ENCODE measurements at regions not wholly inside any gene's neighbourhood (a gene's known extent, or its start where the extent isn't known, plus 50 kb on each side); places are given as distances from the start of the nearest gene placed in this dataset.

DNA sequence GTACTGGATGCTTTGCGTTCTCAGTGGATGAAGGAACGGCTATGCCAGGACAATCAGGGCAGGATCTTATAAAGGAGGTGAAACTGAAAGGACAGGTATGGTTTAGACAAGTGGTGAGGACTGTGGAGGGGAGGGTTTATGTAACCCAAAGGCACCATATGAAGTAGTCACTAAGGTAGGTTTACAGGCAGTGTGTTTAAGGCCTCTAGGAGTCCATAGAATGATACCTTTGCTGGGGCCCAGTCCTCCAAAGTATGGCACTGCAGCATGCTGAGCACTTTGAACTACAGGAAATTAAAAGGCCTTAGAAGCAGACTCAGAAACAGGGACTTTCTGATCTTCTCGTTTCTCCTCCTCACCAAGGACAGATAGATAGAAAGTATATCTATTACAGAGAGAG lies 304.7 kb upstream of the USP25 start:
- H3K4me3 ChIP-seq (ENCODE audit: low read depth, low read length): no peak overlapping the region
- TF ChIP-seq, protein P1, sequence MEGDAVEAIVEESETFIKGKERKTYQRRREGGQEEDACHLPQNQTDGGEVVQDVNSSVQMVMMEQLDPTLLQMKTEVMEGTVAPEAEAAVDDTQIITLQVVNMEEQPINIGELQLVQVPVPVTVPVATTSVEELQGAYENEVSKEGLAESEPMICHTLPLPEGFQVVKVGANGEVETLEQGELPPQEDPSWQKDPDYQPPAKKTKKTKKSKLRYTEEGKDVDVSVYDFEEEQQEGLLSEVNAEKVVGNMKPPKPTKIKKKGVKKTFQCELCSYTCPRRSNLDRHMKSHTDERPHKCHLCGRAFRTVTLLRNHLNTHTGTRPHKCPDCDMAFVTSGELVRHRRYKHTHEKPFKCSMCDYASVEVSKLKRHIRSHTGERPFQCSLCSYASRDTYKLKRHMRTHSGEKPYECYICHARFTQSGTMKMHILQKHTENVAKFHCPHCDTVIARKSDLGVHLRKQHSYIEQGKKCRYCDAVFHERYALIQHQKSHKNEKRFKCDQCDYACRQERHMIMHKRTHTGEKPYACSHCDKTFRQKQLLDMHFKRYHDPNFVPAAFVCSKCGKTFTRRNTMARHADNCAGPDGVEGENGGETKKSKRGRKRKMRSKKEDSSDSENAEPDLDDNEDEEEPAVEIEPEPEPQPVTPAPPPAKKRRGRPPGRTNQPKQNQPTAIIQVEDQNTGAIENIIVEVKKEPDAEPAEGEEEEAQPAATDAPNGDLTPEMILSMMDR (IDR thresholded peaks at IDR 0.05; ENCODE audit: control insufficient read depth, extremely low read depth, insufficient read depth): no peak
- DNase-seq (ENCODE audit: low read depth): no peak

DNA sequence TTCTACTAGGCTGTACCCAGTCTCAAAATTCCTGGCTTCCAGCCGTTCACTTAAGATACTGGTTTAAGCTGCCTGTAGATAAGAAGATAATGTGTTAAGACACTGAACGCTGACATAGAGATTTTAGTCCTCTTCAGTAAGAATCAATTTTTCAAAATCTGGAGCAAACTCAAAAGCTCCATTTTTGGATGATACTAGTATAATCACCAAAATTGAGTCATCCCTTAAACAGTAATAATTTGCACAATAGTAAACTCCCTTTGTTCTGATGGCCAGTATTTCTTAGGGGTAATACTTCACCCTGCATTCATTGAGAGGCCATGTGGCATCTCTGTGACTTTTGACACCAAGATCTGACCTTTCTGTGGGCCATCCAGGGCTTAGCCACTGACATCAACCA lies 299.8 kb upstream of the USP25 start:
- DNase-seq (ENCODE audit: low read depth): no peak
- H3K4me3 ChIP-seq (ENCODE audit: low read depth, low read length): no peak overlapping the region
- TF ChIP-seq, protein P1 (IDR thresholded peaks at IDR 0.05; ENCODE audit: control insufficient read depth, extremely low read depth, insufficient read depth): no peak

- no peak overlapping the region for H3K4me3 ChIP-seq (ENCODE audit: low read depth, low read length)
- no peak for DNase-seq (ENCODE audit: low read depth)
- TF ChIP-seq, protein P1 (IDR thresholded peaks at IDR 0.05; ENCODE audit: control insufficient read depth, extremely low read depth, insufficient read depth): no peak
These were observed 299.2 kb upstream of the USP25 start for GRCh38 chr21:15430577-15430976.

- no peak for DNase-seq (ENCODE audit: low read depth)
These were observed 298.7 kb upstream of the USP25 start for GRCh38 chr21:15431053-15431452.

GRCh38 chr21:15433091-15433490 lies 296.7 kb upstream of the USP25 start:
- no peak for DNase-seq (ENCODE audit: low read depth)
- TF ChIP-seq, protein P1 (IDR thresholded peaks at IDR 0.05; ENCODE audit: control insufficient read depth, extremely low read depth, insufficient read depth): no peak
- no peak overlapping the region for H3K4me3 ChIP-seq (ENCODE audit: low read depth, low read length)

More at GRCh38 chr21:15431053-15431452, 298.7 kb upstream of the USP25 start:
- TF ChIP-seq, protein P1 (IDR thresholded peaks at IDR 0.05; ENCODE audit: control insufficient read depth, extremely low read depth, insufficient read depth): no peak
- H3K4me3 ChIP-seq (ENCODE audit: low read depth, low read length): no peak overlapping the region

GRCh38 chr21:15434163-15434905 lies 295.4 kb upstream of the USP25 start:
- H3K4me3 ChIP-seq (ENCODE audit: low read depth, low read length): no peak overlapping the region
- DNase-seq (ENCODE audit: low read depth): no peak

More at GRCh38 chr21:15434163-15434905, 295.4 kb upstream of the USP25 start:
- TF ChIP-seq, protein P1 (IDR thresholded peaks at IDR 0.05; ENCODE audit: control insufficient read depth, extremely low read depth, insufficient read depth): no peak
